CD4-positive, alpha-beta T cell treated with Interleukin-2 at 100 ng/mL for 4 hours (primary cell): ENCODE measurements at regions not wholly inside any gene's neighbourhood (a gene's known extent, or its start where the extent isn't known, plus 50 kb on each side); places are given as distances from the start of the nearest gene placed in this dataset.
"Not testable (repeated sequence)": the region's sequence is repeated elsewhere in the genome, so short reads cannot be mapped to it uniquely, and the experiment has no call there.

Source experiments
- DNase-seq: peaks from one replicate; pipeline ENCODE4 v3.0.0-alpha.2; 2020; ENCODE audit warnings: low spot score

DNA sequence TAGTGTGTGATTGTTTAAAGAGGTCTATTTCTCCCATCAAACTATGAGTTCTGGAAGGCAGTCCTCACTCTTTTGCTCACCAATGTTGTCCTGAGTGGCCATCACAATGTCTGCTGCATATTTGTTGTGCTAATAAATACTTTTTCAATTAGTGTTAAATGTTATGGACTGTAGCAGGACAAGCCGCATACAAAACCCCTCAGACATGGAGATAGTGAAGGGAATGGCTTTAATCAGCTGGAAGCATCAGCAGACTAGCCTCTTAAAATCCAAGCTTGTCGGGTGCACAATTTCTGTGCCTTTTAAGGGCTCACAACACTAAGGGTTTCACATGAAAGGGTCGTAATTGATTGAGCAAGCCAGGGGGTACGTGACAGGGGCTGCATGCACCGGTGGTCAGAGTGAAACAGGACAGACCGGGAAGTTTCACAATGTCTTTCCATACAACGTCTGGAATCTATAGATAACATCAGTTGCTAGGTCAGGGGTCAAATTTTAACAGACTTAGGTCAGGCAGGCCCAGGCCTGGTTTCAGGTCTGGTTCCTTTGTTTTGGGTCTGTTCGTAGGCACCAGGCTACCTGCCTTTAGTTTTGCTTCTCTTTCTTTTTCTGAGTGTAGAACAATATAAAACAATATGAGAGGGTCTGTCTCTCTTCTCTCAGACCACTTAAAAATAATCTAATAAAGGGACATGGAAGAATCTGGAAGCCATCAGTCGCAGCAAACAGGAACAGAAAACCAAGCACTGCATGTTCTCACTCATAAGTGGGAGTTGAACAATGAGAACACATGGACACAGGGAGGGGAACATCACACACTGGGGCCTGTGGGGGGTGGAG lies 327.6 kb upstream of the HTR1E start:
- no peak for DNase-seq

DNA sequence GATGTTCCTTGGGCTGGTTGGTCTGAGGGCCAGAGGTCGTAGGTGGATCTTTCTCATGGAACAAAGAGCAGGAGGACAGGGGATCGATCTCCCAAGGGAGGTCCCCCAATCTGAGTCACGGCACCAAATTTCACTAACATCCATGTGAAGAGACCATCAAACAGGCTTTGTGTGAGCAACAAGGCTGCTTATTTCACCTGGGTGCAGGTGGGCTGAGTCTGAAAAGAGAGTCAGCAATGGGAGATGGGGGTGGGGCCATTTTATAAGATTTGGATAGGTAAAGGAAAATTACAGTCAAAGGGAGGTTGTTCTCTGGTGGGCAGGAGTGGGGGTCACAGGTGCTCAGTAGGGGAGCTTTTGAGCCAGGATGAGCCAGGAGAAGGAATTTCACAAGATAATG lies 334.0 kb upstream of the HTR1E start:
- not testable (repeated sequence) for DNase-seq

DNA sequence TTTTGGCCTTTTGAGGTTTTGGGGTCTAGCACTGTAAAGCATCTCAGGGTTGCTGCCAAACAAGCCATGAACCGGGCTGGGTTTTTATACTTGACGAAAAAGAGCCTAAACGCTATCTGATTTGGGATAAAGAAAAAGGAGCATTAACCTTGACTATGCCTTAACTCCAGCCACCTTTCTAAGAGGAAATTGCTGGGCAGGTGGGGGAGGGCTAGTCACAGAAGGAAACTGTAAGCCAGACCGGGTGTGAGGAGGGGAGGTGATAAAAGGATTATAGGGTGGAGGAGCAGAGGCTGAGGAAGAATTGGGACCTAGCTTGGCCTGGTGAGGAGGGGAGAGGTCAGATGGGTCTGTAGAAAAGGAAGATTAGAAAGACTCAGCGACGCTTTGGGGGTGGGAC lies 335.2 kb upstream of the HTR1E start:
- DNase-seq: not testable (repeated sequence)

DNA sequence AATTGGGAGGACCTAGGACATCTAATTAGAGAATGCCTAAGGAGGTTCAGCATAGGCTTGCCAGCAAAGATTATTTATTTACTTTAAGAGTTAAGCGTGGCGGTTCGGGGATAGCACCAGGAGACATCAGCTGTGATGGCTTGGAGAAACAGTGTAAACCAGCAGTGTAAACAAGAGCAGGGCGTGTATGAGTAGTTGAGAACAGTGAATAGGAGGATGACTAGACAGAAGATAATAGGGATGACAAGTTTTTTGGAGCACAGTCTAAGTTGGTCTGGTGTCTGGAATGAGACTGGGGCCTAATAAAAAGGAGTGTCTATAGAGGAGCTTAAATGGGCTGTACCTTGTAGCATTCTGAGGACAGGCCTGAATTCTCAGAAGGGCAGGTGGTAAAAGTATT lies 338.4 kb upstream of the HTR1E start:
- not testable (repeated sequence) for DNase-seq

DNA sequence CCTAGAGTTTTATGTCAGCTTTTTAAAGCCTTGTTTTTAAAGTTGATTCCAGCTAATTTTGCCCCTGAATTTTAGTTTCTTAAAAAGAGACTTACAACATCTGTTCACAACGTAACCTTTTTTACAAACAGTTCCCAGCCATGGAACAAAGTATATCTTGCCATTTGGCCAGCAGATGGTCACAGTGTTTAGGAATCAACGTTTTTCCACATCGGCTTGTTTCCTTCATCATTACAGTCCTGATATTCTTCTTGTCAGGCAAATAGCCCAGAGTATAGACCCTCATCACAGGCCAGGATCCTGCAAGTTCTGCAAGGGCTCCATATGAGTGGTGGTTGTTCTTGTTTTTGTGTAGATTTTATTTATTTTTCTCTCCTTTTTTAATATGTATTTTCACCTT lies 341.7 kb upstream of the HTR1E start:
- DNase-seq: no peak

DNA sequence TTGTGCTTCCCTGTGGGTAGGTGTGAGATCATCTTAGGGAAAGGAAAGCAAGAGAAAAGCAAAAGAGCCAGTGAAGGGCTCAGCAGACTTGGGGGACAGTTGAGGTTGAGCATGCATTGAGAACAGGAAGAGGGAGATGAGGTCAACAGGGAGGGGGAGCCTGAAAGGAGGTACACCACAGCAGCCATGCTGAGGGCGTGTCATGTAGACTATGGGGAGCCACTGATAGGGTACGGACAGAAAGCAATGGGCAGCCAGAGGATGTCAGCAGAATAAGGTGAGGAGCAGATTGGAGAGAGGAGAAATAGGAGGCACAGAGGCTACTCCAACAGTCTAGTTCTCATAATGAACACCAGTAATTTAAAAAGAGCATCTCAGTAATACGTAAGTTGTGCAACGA lies 351.1 kb upstream of the HTR1E start:
- no peak for DNase-seq

DNA sequence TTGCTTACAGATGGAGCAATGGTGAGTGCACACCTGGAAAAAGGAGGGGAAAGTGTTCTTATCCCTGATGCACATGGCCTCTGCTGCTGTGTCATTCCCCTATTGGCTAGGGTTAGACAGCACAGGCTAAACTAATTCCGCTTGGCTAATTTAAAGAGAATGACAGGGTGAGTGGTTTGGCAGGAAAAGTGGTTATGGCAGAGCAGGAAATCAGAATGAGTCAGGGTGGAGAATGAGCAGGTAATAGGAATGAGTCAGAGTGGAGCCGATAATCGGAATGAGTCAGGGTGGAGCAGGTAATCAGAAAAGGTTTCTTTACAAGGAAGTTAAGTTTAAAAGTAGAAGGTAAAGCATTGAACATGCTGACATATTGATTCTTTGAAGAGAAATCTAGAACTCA lies 355.5 kb upstream of the HTR1E start:
- no peak for DNase-seq

DNA sequence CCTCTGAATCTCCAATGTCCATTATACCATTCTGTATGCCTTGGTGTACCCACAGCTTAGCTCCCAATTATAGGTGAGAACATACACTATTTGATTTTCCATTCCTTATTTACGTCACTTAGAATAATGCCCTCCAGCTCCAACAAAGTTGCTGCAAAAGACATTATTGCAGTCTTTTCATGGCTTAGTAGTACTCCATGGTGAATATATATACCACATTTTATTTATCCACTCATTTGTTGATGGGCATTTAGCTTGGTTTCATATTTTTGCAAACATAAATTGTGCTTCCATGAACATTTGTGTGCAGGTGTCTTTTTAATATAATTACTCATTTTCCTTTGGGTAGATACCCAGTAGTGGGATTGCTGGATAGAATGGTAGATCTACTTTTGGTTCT lies 374.1 kb upstream of the HTR1E start:
- no peak for DNase-seq

DNA sequence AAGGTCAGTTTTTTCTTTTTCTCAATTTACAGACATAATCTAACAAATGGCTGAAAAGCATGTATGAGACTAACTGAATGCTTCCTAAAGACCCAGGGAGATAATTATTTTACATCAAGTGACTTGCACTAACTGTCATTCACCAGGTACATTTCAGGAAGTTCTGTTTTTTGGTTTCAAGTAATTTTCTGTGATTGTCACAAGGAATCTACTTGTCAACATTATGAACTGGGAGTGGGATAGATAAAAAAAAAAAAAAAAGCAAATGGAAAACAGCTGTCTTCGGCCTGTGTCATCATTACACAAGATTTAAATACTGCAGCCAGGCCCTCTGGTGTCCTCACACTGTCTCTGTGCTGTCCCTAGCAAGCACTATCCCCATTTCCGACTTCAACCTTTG lies 379.0 kb upstream of the HTR1E start:
- no peak for DNase-seq

DNA sequence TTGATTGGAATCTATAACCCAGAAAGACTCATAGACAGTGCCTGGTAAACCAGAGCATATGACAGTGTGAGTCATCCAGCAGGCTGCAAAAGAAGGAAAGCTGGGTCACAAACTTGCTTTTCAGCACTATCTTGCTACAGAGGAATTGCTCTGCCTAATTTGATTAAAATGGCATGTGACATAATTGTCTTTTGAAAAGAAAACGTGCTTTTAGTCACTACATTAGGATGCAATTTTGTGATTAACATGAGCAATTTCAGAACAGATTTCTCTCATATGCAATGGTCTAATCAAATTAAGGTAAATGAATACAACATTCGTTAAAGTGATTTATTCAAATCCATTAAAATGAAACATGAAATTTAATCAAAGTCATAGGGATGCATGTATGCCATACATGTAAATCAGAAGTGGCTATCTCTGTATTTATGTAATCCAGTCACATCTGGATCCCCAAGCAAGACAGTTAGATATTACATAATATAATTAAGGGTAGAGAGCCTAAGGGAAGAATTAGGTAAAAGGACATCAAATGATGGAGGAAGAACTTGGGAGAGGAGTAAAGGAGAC lies 400.0 kb upstream of the HTR1E start:
- no peak for DNase-seq

DNA sequence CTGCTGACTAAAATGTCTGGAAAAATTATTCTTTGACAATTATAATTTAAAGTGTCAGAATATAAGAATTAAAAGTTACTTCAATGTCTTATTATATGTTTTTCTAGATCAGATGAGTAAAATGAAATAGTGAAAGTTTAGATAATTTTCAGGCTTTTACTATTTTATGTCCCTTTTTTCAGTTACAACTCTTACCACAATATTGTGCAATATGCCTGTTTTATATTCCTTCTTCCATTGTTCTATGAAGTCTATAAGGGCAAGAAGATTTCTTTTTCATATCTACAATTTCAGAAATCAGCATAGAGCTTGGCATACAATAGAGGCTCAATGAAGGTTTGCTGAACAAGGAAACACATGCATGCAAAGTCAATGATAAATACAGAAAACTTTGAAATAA lies 401.2 kb upstream of the HTR1E start:
- DNase-seq: no peak

DNA sequence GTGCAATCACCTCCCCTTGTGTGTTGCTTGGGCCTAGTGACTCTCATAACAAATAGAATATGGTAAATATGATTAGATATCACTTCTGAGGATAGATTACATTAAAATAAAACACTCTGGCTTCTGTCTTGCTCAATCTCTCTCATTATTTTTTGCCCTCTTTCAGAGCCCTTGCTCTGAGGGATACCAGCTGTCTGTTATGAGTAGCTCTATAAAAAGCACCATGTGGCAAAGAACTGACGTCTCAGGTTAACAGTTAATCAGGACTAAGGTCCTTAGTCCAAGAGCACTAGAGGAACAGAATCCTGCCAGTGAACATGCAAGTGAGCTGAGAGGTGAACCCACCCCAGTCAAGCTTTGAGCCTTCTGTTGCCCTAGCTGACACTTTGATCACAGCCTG lies 402.2 kb upstream of the HTR1E start:
- DNase-seq: no peak

DNA sequence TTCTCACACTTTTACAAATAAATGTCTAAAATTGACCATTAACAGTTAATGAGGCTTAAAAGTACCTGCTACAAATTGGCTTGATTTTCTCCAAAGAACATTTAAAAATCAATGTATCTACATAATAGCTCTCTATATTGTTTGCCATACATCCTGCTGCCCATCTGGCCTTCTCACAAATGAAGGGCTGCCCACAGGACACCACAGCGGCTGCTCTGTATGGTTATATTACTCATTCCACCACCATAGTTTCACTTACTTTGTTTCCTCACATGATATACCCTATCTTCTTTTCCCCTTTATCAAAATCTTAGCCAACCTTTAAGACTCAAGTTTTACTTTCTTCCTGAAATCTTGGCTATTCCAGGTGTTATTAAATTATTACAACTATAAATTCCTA lies 407.7 kb upstream of the HTR1E start:
- DNase-seq: no peak

DNA sequence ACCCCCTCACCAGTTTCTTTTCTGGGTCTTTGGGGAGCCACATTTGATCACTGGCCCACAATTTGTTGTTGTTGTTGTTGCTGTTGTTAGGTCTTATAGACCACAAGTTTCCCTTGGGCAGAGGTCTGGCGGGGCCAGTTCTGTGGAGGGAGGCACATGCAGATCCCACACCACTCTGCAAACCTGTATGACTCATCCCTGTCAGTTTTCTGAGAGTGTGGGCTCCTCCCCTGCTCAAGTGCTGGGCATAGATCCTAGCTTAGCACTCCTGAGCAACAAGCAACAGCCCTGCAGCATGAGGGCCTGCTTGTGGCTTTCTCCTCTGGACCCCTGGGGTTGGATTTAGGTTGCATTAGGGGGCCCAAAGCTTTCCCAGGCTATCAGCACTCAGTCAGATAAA lies 411.1 kb upstream of the HTR1E start:
- no peak for DNase-seq

DNA sequence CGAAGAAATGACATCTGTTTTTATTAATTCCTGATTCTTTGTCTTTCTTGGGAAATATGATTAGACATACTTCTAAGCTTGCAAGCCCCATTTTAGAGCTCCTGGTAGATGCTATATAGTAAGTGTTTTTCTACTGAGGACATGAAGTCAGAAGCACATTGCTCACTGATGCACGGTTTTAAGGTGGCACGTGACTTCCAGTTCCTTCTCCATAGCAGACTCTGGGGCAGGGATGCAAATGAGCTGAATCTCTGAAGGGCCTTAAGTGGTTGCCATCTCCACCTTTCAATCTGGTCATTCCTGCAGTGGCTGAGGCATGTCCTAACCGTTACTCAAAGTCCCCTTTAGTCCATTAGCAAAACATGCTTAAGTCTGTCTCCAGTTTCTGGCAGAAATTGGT lies 421.2 kb upstream of the HTR1E start:
- no peak for DNase-seq

DNA sequence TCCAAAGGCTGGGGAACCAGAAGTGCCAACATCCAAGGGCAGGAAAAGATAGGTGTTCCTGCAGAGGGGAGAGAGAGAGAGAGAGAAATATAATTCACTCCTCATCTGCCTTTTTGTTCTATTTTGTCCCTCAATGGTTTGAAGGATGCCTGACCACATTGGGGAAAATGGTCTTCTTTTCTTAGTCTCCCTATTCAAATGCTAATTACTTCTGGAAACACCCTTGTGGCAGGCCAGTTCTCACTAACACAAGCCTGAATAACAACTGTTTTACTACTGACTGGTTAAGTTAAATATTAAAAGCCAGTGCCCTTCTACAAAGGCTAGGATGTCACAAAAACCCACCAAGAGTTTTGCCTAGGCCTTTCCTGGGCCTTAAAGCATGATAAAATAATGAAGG lies 425.4 kb upstream of the HTR1E start:
- DNase-seq: no peak

DNA sequence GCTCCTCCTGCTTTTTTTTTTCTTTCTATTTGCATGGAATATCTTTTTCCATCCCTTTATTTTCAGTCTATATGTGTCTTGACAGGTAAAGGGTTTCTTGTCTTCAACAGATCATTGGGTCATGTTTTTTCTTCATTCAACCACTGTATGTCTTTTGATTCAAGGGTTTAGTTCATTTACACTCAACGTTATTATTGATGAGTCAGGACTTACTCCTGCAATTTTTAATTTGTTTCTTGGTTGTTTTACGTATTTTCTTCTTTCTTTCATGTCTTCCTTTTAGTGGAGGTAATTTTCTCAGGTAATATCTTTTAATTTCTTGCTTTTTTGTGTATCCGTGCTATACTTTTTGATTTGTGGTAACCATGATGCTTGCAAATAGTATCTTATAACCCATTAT lies 429.1 kb upstream of the HTR1E start:
- DNase-seq: no peak

DNA sequence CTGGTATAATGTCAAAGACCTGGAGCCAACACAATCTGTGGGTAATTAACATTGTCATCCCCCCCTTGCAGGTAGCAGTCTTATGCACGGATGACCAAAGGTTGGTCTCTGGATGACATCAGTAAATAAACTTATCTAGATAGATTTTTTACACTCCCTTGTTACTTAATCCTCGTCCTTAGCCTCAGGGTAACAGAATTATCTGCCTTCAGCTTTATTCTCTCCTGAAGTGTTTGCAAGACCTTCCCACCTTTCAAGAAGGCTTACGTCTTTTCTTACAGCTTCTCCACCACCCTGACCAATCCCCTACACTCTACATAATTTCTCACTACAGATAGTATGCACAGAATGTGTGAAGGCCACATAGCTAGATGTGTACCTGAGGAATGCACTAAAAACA lies 434.8 kb upstream of the HTR1E start:
- no peak for DNase-seq

DNA sequence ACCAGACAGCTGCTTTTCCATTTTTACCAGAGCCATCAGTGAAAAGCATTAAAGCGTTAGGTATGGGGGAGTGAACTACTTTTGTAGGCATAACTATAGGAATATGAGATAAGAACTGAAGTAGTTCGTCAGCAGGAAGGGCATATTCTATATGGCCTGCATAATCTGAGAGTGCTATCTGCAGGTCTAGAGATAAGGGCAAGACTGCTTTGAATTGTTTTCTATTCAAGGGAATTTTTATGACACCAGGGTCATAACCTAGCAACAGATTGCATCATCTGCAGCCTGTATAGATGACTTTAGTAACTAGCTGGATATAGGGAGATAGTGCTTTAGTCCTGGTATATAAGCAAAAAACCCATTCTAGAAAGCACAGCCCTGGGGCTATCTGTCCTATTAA lies 437.3 kb upstream of the HTR1E start:
- DNase-seq: no peak

DNA sequence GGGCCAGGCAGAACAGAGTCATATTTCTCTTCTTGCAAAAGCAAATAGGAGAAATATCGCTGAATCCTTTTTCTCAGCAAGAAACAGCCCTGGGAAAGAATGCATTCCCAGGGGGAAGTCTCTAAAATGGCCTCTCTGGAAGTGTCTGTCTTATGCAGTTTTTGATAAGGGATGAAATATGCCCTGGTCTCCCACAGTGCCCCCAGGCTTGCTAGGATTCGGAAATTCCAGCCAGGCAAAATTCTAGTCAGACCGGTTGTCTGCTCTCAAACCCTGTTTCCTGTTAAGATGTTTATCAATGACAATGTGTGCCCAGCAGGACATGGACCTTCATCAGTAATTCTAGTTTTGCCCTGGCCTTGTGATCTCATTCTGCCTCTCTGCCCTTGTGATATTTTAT lies 448.3 kb upstream of the HTR1E start:
- not testable (repeated sequence) for DNase-seq

DNA sequence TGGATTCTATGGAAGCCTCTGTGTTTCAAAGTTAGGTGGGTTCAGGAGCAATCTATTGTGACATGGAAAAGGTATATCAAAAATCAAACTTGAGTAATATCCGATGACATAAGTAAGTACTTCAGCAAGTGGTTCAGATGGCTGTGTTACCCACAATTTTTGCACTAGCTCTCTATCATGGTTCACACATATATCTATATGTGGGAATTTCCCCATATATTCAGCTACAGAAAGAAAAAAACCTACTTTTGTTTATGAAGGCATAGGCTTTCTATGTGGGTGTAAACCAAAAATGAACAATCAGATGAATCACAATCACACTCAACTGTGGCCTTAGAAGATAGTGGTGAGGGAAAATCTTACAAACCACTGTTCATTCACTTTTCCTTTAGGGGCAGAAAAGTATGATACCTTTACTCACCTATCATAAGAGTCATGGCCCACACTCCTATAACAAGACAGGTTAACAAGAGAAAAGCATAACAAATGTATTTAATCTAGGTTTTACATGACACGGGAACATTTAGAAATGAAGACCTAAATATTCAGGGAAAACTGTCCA lies 449.6 kb upstream of the HTR1E start:
- no peak for DNase-seq

DNA sequence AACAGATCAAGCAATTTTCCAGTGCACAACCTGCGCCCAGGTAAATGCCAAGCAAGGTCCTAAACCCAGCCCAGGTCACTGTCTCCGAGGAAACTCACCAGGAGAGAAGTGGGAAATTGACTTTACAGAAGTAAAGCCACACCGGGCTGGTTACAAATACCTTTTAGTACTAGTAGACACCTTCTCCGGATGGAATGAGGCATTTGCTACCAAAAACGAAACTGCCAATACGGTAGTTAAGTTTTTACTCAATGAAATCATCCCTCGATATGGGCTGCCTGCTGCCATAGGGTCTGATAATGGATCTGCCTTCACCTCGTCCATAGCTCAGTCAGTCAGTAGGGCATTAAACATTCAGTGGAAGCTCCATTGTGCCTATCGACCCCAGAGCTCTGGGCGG lies 459.0 kb upstream of the HTR1E start:
- not testable (repeated sequence) for DNase-seq

DNA sequence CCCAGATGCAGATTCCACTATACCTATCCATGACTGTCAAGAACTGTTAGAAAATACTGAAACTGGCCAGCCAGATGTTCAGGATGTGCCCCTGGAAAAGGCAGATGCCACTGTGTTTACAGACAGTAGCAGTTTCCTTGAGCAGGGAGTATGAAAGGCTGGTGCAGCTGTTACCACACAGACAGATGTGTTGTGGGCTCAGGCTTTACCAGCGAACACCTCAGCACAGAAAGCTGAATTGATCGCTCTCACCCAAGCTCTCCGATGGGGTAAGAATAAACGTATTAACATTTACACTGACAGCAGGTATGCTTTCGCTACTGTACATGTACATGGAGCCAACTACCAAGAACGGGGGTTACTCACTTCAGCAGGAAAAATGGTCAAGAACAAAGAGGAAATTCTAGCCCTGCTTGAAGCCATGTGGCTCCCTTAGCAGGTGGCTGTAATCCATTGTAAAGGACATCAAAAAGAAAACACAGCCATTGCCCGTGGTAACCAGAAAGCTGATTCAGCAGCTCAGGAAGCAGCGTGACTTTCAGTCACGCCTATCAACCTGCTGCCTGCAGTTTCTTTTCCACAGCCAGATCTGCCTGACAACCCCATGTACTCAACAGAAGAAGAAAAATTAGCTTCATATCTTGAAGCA lies 459.7 kb upstream of the HTR1E start:
- DNase-seq: no peak
